ENCODE measurements at regions not wholly inside any gene's neighbourhood (a gene's known extent, or its start where the extent isn't known, plus 50 kb on each side); places are given as distances from the start of the nearest gene placed in this dataset.

- H3K27me3 ChIP-seq (ENCODE audit: control insufficient read depth in 2 of 2, insufficient read depth in 2 of 2, low read length in 2 of 2) = no peaks in the 10 kb centered on the region
- H3K36me3 ChIP-seq (ENCODE audit: control insufficient read depth in 2 of 2, insufficient read depth in 2 of 2, low read length in 2 of 2) = no peaks in the 10 kb centered on the region
- no peak overlapping the region for H3K9ac ChIP-seq (ENCODE audit: low read depth in 1 of 2, low read length in 2 of 2)
- H3K9me3 ChIP-seq (ENCODE audit: control insufficient read depth in 2 of 2, low read length in 2 of 2) = no peaks in the 10 kb centered on the region
- no peaks in the 10 kb centered on the region for H3K4me1 ChIP-seq (ENCODE audit: control insufficient read depth in 2 of 2, insufficient read depth in 2 of 2, low read length in 2 of 2)
- H3K4me3 ChIP-seq (ENCODE audit: low read length in 2 of 2) = no peak overlapping the region
- no peak overlapping the region for H3K27ac ChIP-seq (ENCODE audit: low read depth in 2 of 2, low read length in 2 of 2)
Observed at GRCh38 chr12:62103748-62104147, 156.5 kb upstream of the USP15 start.

GRCh38 chr12:62106547-62107185, 153.5 kb upstream of the USP15 start:
- Histone ChIP-seq H3K36me3 (ENCODE audit: control insufficient read depth in 2 of 2, insufficient read depth in 2 of 2, low read length in 2 of 2) (no peaks in the 10 kb centered on the region), H3K4me1 (ENCODE audit: control insufficient read depth in 2 of 2, insufficient read depth in 2 of 2, low read length in 2 of 2) (no peaks in the 10 kb centered on the region), H3K4me3 (ENCODE audit: low read length in 2 of 2) (no peak overlapping the region), H3K9me3 (ENCODE audit: control insufficient read depth in 2 of 2, low read length in 2 of 2) (no peaks in the 10 kb centered on the region), H3K27ac (ENCODE audit: low read depth in 2 of 2, low read length in 2 of 2) (no peak overlapping the region), H3K9ac (ENCODE audit: low read depth in 1 of 2, low read length in 2 of 2) (no peak overlapping the region), H3K27me3 (ENCODE audit: control insufficient read depth in 2 of 2, insufficient read depth in 2 of 2, low read length in 2 of 2) (no peaks in the 10 kb centered on the region)

GRCh38 chr12:62113366-62114011, 146.7 kb upstream of the USP15 start:
- H3K4me1 ChIP-seq (ENCODE audit: control insufficient read depth in 2 of 2, insufficient read depth in 2 of 2, low read length in 2 of 2) = no peaks in the 10 kb centered on the region
- no peaks in the 10 kb centered on the region for H3K27me3 ChIP-seq (ENCODE audit: control insufficient read depth in 2 of 2, insufficient read depth in 2 of 2, low read length in 2 of 2)
- H3K4me3 ChIP-seq (ENCODE audit: low read length in 2 of 2) = no peak overlapping the region
- H3K9me3 ChIP-seq (ENCODE audit: control insufficient read depth in 2 of 2, low read length in 2 of 2) = no peaks in the 10 kb centered on the region
- H3K9ac ChIP-seq (ENCODE audit: low read depth in 1 of 2, low read length in 2 of 2) = no peak overlapping the region
- no peak overlapping the region for H3K27ac ChIP-seq (ENCODE audit: low read depth in 2 of 2, low read length in 2 of 2)
- H3K36me3 ChIP-seq (ENCODE audit: control insufficient read depth in 2 of 2, insufficient read depth in 2 of 2, low read length in 2 of 2) = no peaks in the 10 kb centered on the region

GRCh38 chr12:62116986-62117385, 143.2 kb upstream of the USP15 start:
- H3K9me3 ChIP-seq (ENCODE audit: control insufficient read depth in 2 of 2, low read length in 2 of 2) = no peaks in the 10 kb centered on the region
- H3K36me3 ChIP-seq (ENCODE audit: control insufficient read depth in 2 of 2, insufficient read depth in 2 of 2, low read length in 2 of 2) = no peaks in the 10 kb centered on the region
- peak overlapping the region in 1 of 2 donors; percentile 4 for H3K27ac ChIP-seq (ENCODE audit: low read depth in 2 of 2, low read length in 2 of 2)
- no peaks in the 10 kb centered on the region for H3K27me3 ChIP-seq (ENCODE audit: control insufficient read depth in 2 of 2, insufficient read depth in 2 of 2, low read length in 2 of 2)
- H3K4me3 ChIP-seq (ENCODE audit: low read length in 2 of 2) = no peak overlapping the region
- no peak overlapping the region for H3K9ac ChIP-seq (ENCODE audit: low read depth in 1 of 2, low read length in 2 of 2)
- H3K4me1 ChIP-seq (ENCODE audit: control insufficient read depth in 2 of 2, insufficient read depth in 2 of 2, low read length in 2 of 2) = no peaks in the 10 kb centered on the region

GRCh38 chr12:62123721-62124203, 136.4 kb upstream of the USP15 start:
- H3K4me3 ChIP-seq (ENCODE audit: low read length in 2 of 2) = no peak overlapping the region
- H3K36me3 ChIP-seq (ENCODE audit: control insufficient read depth in 2 of 2, insufficient read depth in 2 of 2, low read length in 2 of 2) = no peaks in the 10 kb centered on the region

GRCh38 chr12:62127516-62127915, 132.7 kb upstream of the USP15 start:
- H3K9me3 ChIP-seq (ENCODE audit: control insufficient read depth in 2 of 2, low read length in 2 of 2) = no peaks in the 10 kb centered on the region
- H3K27ac ChIP-seq (ENCODE audit: low read depth in 2 of 2, low read length in 2 of 2) = no peak overlapping the region
- H3K27me3 ChIP-seq (ENCODE audit: control insufficient read depth in 2 of 2, insufficient read depth in 2 of 2, low read length in 2 of 2) = no peaks in the 10 kb centered on the region
- no peak overlapping the region for H3K4me3 ChIP-seq (ENCODE audit: low read length in 2 of 2)
- no peak overlapping the region for H3K9ac ChIP-seq (ENCODE audit: low read depth in 1 of 2, low read length in 2 of 2)
- no peaks in the 10 kb centered on the region for H3K4me1 ChIP-seq (ENCODE audit: control insufficient read depth in 2 of 2, insufficient read depth in 2 of 2, low read length in 2 of 2)
- no peaks in the 10 kb centered on the region for H3K36me3 ChIP-seq (ENCODE audit: control insufficient read depth in 2 of 2, insufficient read depth in 2 of 2, low read length in 2 of 2)

More at GRCh38 chr12:62123721-62124203, 136.4 kb upstream of the USP15 start:
- H3K9me3 ChIP-seq (ENCODE audit: control insufficient read depth in 2 of 2, low read length in 2 of 2) = no peaks in the 10 kb centered on the region
- no peak overlapping the region for H3K9ac ChIP-seq (ENCODE audit: low read depth in 1 of 2, low read length in 2 of 2)
- no peak overlapping the region for H3K27ac ChIP-seq (ENCODE audit: low read depth in 2 of 2, low read length in 2 of 2)
- H3K4me1 ChIP-seq (ENCODE audit: control insufficient read depth in 2 of 2, insufficient read depth in 2 of 2, low read length in 2 of 2) = no peaks in the 10 kb centered on the region
- no peaks in the 10 kb centered on the region for H3K27me3 ChIP-seq (ENCODE audit: control insufficient read depth in 2 of 2, insufficient read depth in 2 of 2, low read length in 2 of 2)

- Histone ChIP-seq H3K9me3 (ENCODE audit: control insufficient read depth in 2 of 2, low read length in 2 of 2) (no peaks in the 10 kb centered on the region), H3K36me3 (ENCODE audit: control insufficient read depth in 2 of 2, insufficient read depth in 2 of 2, low read length in 2 of 2) (no peaks in the 10 kb centered on the region), H3K4me3 (ENCODE audit: low read length in 2 of 2) (no peak overlapping the region), H3K4me1 (ENCODE audit: control insufficient read depth in 2 of 2, insufficient read depth in 2 of 2, low read length in 2 of 2) (no peaks in the 10 kb centered on the region), H3K27me3 (ENCODE audit: control insufficient read depth in 2 of 2, insufficient read depth in 2 of 2, low read length in 2 of 2) (no peaks in the 10 kb centered on the region), H3K27ac (ENCODE audit: low read depth in 2 of 2, low read length in 2 of 2) (no peak overlapping the region), H3K9ac (ENCODE audit: low read depth in 1 of 2, low read length in 2 of 2) (no peak overlapping the region)
Observed at GRCh38 chr12:62128175-62128975, 131.8 kb upstream of the USP15 start.

- Histone ChIP-seq H3K4me3 (ENCODE audit: low read length in 2 of 2) (no peak overlapping the region), H3K9ac (ENCODE audit: low read depth in 1 of 2, low read length in 2 of 2) (no peak overlapping the region), H3K9me3 (ENCODE audit: control insufficient read depth in 2 of 2, low read length in 2 of 2) (no peaks in the 10 kb centered on the region), H3K27ac (ENCODE audit: low read depth in 2 of 2, low read length in 2 of 2) (no peak overlapping the region), H3K36me3 (ENCODE audit: control insufficient read depth in 2 of 2, insufficient read depth in 2 of 2, low read length in 2 of 2) (no peaks in the 10 kb centered on the region), H3K4me1 (ENCODE audit: control insufficient read depth in 2 of 2, insufficient read depth in 2 of 2, low read length in 2 of 2) (no peaks in the 10 kb centered on the region), H3K27me3 (ENCODE audit: control insufficient read depth in 2 of 2, insufficient read depth in 2 of 2, low read length in 2 of 2) (no peaks in the 10 kb centered on the region)
Observed at GRCh38 chr12:62129291-62129690, 130.9 kb upstream of the USP15 start.

GRCh38 chr12:62130402-62130801, 129.8 kb upstream of the USP15 start:
- Histone ChIP-seq H3K27ac (ENCODE audit: low read depth in 2 of 2, low read length in 2 of 2) (no peak overlapping the region), H3K4me3 (ENCODE audit: low read length in 2 of 2) (no peak overlapping the region), H3K4me1 (ENCODE audit: control insufficient read depth in 2 of 2, insufficient read depth in 2 of 2, low read length in 2 of 2) (no peaks in the 10 kb centered on the region), H3K27me3 (ENCODE audit: control insufficient read depth in 2 of 2, insufficient read depth in 2 of 2, low read length in 2 of 2) (no peaks in the 10 kb centered on the region), H3K9me3 (ENCODE audit: control insufficient read depth in 2 of 2, low read length in 2 of 2) (no peaks in the 10 kb centered on the region), H3K9ac (ENCODE audit: low read depth in 1 of 2, low read length in 2 of 2) (no peak overlapping the region), H3K36me3 (ENCODE audit: control insufficient read depth in 2 of 2, insufficient read depth in 2 of 2, low read length in 2 of 2) (no peaks in the 10 kb centered on the region)
